GM18520 (cell line): ENCODE measurements at regions not wholly inside any gene's neighbourhood (a gene's known extent, or its start where the extent isn't known, plus 50 kb on each side); places are given as distances from the start of the nearest gene placed in this dataset.
A peak's percentile ranks its signal among the peaks of the same experiment; 100 is the strongest.
"Not testable (repeated sequence)": the region's sequence is repeated elsewhere in the genome, so short reads cannot be mapped to it uniquely, and the experiment has no call there.

Experiments
- ATAC-seq: cut with Tn5 transposase; IDR thresholded peaks from one replicate; pipeline ENCODE4 v1.9.1; 2021; ENCODE audit not compliant: unreplicated experiment

DNA sequence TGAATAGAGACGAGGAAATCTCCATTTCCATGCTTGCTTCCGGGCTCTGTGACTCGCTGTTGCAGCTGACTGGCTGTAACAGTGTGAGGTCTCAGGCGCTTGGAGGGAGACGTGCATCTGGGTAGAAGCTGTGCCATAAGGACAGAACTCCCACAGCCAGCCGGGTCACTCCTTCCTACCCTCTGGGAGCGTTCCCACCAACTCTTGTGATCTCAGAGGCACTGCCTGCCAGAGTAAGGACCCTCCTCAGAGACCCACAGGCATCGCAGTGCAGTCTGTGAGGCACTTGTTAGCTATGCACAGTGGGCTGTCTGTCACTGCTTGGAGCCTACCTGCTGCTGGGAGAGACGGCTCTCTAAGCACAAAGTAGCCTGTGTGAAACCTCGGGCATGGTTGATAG is 203.4 kb upstream of the SEMA6A start:
- no peak for ATAC-seq

DNA sequence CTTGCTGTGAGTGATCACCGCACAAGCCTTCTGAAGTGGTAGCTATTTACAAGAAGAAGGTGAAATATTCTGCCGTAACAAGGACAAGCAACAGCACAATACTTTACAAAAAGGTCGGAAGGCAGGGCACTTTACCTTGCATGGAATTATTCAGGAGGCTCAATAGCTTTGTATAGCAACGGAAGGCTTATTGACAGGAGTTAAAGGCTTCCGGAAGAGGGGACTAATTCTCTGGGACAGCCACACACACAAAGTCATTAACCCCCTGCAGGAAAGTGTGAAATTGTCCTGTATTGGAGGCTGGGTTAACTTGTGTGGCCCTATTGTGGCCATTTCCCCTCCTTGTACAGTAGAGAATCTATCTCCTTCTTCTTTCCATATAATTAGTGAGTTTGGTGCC is 199.3 kb upstream of the SEMA6A start:
- ATAC-seq = no peak

DNA sequence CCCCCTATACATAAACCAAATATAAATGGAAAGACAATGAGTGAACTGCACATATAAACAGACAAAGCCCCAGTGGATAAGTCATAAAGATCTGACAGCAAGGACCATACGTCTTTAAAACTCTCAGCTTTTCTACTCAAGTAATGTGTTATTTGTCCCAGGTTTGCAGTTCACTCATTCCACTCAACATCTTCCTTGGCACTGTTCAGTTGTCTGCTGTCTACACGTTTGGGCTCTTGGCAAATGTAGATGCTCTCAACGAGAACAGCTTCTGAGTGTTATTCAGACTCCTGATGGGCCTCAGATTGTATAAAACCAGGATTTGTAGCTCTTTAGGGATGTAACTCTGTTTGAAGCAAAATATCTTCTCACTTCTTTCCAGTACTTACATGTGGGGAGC is 198.2 kb upstream of the SEMA6A start:
- ATAC-seq = no peak

DNA sequence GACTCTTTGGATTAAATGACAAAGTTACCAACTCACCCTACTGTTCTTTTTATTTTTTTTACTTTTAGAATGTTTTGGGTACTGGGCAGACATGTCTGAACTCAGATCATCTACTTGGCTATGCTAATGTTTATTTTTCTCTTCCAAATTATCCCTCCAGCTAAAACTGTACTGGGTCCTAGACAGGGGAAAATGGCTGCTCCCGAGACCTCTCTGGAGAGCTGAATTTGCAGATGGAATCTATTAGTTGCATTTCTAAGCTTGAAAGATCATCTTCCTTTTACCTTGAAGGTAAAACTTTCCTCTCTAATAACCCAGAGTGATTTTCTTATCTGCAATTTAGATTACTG is 197.5 kb upstream of the SEMA6A start:
- ATAC-seq = no peak

DNA sequence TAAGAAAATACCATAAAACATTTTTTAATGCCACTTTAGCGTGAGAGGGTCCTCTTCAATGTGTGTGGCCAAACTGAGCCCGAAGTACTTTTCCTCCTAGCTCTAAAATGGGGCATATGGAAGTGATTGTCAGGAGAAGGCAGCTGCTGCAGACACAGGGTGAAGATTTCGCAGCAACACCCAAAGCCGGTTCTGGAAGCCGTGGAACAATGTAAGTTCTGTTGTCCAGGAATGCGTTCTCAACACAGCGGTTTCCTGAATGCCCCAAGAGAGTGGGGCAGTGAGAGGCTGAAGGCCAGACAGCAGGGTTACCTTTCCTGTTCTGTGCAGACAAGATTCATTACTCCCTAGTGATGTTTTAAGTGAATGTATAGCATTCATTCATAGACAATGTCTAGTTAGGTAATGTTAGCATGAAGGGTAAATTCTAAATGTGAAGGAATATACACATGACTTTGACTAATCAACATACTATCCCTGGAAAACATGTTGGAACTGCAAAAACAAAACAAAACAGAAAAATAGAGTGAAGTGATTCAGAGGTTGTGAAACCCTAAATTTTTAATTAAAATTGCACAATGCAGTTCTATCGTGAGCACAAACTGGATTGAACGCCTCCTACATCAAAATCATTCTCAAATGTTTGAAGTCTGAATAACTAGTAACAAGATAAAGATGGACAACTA is 197.0 kb upstream of the SEMA6A start:
- no peak for ATAC-seq

DNA sequence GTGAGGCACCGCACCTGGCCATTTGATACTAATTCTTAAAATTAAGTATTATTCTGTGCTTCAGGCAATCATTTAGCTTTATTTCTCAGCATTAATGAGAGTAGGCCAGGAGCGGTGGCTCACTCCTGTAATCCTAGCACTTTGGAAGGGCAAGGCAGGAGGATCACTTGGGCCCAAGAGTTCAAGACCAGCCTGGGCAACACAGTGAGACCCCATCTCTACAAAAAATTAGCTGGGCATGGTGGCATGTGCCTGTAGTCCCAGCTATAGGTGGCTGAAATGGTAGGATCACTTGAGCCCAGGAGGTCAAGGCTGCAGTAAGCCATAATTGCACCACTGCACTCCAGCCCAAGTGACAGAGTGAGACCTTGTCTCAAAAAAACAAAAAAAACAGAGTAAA is 195.3 kb upstream of the SEMA6A start:
- ATAC-seq = not testable (repeated sequence)

DNA sequence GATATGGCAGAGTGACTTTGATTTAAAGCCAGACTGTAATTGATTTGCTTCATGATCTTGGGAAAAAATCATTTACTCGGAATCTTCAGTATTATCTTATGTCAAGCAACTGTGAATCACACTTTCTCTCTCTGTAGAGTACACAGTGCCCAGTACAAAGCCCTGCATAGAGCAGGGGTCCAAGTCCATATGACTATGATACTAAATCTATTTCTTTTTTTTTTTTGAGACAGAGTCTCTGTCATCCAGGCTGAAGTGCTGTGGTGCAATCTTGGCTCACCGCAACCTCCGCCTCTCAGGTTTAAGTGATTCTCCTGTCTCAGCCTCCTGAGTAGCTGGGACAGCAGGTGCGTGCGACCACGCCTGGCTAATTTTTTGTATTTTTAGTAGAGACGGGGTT is 194.8 kb upstream of the SEMA6A start:
- no peak for ATAC-seq

DNA sequence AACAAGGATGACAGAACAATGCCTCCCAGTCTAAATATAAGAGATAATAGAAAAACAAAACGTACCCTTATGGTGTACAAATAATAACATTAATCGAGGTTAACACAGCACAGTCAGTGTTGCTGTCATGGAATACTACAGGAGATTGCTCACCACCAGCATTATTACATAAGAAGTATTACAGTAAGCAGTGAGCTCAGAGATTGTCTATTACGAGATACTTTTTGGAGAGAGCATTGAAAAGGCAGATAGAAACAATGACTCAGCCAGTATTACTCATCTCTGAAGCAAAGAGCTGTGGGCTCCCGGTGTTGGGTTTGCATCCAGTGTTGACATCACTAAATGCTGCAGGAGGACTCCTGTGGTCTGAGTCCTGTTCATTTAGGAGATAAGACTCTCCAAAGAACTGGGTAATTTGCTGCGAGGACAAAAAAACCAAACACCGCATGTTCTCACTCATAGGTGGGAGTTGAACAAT is 191.9 kb upstream of the SEMA6A start:
- peak; percentile 41 for ATAC-seq

DNA sequence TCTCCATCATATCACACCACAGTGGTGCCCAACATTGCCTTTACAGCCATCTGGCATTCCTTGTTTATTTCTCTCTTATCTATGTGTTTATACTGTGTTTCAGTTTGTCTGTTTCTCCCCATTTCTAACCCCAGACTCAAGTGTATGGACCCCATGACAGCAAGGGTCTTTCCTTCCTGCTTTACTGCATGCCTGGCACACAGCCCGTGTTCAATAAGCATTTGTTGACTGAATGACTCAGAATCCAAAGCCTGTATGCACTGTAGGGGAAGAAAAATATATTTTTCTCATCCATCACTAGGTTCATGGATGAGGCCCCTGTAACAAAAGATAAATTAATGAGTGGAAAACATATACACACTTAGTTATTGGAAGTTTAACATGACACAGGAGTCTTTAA is 190.8 kb upstream of the SEMA6A start:
- ATAC-seq = no peak

DNA sequence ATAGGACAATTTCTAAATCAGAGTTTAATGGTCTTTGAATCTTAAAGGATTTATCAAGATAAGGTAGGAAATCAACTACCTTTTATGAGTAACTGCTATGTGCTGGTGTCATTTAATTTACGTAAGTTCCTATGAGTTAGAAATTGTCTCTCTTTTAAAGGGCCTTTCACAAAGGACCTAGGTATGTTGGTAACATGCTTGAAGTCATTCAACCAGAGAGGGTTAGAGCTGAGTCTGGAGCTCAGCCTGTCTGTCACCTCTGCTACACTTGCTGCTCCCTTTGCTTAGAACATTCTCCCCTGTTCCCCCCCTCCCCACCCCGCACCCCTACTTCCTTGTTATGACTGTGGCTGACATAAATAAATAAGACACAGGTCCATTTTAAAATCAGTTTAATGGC is 190.3 kb upstream of the SEMA6A start:
- no peak for ATAC-seq

DNA sequence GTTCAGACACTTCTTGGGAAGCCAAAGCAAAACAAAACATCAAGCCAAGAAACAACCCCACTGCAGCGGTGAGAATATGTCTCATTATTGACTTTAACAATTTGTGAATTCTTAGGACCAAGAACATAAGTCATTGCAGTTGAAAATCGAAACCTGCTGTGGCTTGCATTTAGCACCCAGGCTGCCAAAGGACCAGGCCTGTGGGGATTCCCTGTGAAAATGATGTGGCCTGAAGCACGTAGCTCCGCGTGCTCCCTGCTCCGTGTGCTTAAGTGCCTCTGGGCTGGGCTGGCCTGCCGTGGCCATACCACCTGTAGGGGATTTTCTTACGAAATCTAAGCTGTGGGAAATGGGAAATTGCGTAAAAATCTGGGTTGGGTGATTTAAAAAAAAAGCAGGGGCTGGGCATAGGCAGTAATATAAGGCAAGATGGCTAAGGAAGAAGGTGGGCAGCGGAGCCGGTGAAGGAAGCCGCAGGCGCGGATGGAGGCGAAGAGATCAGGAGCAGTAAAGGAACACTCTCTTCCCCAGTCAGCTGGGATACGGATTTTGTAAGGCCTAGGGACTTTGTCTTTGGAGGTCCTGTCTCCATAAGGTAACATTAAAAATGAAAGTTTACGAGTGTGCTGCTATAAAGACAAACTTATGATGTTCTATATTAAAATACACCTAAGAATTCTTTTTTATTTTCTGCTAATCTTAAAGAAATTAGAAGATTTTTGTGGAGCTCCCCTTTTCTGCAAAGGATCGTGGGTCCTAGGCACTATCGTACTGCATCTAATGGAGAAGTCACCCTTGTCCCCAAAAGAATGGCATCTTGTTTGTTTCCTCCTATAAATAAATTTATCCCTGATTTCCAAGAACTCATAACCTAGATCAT is 189.6 kb upstream of the SEMA6A start:
- ATAC-seq = peak; percentile 73

DNA sequence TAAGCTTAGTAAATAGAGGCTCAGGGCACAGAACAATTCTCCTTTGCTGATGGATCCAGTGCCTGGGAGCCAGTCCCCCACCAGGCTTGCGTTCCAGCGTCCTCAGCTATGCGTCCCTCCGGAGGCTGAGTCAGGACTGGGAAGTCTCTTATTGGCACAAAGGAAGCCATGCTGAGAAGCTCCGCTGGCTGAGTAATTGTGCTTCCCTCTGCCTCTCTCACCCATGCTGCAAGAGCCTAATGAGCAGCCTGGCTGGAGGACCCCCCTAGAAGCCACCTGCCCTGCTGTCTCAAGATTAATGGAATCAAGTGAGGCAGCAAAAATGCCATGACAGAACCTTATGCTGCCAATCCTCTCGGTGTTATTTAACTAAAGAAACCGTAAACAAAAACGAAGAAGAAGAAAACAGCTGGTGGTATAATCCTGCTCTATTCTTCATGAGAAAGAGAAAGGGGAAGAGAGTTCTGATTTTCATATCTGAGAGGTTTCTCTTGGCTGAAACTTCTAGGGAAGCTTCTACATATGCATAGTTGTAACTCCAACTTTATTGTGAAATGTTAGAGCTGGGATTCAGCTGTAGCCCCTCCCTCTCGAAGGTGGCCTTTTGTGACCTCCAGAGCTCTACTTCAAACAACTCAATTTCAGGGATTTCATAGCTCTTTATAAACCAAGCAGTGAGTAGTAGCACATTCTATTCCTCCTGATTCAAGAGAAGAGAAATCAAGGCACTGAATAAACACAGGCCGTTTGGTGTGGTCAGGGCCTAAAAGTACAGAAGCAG is 185.4 kb upstream of the SEMA6A start:
- ATAC-seq = no peak

DNA sequence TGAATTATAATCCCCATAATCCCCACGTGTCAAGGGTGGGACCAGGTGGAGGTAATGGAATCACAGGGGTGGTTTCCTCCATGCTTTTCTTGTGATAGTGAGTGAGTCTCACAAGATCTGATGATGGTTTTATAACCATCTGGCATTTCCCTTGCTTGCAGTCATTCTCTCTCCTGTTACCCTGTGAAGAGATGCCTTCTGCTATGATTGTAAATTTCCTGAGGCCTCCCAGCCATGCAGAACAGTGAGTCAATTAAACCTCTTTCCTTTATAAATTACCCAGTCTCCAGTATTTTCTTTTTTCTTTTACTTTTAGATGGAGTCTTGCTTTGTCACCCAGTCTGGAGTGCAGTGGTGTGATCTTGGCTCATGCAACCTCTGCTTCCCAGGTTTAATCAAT is 182.7 kb upstream of the SEMA6A start:
- ATAC-seq = no peak

DNA sequence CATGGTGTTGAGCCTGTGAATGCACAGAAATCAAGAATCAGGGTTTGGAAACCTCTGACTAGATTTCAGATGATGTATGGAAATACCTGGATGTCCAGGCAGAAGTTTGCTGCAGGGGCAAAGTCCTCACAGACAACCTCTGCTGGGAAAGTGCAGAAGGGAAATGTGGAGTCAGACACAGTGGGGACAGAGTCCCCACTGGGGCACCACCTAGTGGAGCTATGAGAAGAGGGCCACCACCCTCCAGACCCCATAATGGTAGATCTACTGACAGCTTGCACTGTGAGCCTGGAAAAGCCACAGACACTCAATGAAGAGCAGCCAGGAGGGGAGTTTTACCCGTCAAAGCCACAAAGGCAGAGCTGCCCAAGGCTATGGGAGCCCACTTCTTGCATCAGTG is 181.9 kb upstream of the SEMA6A start:
- ATAC-seq = no peak

DNA sequence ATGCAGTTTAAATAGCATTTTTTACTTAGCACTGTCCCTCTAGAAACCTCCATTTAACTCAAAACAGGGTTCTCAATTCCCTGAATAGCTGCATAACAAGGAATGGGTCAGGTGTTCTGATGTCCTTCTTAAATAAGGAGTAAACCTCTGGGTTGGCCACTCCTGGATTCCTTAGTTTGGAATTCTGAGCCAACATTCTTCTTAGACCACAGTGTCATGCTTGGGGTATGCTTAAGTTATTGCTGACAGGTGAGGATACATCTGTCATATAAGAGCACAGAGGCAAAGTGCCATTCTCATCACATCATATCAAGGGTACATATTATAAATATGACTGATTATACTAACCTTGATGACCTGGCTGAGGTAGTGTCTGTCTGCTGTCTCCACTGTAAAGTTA is 179.9 kb upstream of the SEMA6A start:
- no peak for ATAC-seq

DNA sequence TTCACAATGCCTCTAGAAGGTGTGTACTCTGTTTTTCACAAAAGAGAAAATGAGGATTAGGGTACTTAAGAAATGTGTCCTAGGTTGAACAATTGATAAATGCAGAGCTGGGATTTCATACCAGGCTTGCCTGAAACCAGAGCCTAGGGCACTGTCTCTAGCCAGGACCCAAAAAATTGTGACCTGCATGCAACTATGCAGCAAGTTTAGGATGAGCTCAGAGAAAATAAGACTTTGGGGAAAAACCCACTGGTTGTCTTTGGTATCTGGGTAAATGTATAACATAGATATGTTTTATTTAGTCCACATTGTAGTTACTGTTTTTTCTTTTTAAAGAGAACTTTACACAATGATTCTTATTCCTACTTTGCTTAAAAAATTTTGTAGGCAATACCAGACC is 177.1 kb upstream of the SEMA6A start:
- ATAC-seq = no peak

DNA sequence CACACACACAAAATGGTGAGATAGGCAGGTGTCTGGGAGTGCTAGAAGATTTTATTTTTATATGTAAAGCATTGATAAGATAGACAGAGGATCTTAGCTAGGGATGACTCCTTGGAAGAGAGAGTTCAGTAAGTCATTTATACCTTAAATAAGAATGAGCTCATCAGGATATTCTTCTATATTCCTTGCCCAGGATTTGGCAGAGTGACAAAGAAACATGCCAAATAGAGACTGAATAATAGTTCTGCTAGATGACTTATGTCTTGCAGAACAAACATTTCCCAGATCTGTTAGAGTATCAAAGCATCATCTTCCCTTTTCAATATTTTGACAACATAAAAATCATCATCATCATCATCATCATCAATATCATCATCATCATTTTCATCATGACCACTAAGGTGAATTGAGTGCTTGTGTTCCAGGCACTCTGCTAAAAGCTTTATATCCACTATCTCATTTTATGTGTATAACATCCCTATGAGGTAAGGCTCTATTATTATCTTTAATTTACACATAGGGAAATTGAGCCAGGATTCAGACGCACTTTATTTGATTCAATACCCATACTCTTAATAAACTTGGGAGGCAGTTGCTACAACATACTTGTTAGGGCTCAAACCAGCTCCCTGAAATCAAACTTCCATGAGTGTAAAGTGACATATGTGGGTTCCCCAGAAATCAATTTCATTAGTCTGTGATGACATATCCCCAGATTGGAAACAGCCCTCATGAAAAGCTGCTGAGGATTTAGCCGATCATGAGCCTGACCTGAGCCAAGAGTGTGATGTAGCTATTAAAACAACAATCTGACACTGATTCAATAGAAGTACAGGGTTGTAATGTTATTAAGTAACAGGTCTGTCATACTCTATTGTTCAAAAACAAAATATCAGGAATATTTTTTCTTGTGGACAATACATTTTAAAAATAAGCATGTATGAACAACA is 176.3 kb upstream of the SEMA6A start:
- ATAC-seq = no peak

DNA sequence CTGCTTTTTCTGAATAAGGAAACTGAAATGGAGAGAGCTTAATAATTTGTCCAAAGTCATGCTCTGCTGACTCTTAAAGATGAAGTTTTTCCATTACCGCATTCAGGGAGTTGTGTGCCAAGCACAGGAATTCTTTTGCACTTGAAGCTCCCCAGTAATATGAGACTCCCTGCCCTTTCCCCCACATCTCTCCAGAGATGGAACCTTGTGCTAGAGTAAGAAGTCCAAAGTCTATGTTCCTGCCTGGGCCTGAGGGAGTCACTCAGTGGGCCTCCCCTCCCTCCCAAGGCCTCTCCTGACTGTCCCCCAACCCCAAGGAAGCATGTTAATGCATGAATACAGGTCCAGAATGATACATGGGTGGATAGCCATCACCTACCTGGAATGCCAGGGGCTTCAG is 173.3 kb upstream of the SEMA6A start:
- ATAC-seq = no peak

DNA sequence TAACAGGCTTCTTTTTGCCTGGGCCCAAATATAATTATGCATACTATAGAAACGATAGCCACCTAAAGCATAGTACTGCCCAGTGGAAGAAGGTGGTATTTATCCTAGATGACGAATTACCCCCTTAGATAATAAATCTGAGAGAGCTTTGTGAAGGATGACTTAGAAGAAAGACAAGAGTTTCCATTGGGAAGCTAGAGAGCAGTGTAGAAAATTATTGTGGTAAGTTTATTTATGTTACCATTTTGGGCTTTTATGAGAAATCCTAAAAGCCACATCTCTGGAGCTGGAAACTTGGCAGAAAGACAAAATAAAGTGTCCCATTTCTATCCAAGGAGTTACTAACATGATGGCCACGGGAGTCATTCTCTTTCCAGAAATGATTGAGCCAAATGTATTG is 172.0 kb upstream of the SEMA6A start:
- no peak for ATAC-seq

DNA sequence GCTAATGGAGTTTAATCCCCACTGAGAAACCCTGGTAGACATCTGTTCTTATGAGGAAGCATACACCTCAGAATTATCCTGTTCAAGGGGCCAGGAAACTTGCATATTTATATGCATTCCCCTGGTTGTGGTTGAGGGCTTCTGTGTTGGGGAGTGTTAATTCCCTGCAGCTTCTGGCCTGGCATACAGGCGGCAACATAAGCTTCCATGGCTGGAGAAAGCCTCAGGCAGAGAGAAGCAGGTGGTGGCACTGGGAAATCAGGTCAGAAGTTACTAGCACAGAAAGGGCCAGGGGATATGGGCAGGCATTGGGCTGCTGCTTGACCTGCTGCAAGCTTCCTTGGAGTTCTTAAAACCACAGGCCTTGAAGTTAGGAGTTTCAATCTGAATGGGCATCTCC is 166.1 kb upstream of the SEMA6A start:
- no peak for ATAC-seq

DNA sequence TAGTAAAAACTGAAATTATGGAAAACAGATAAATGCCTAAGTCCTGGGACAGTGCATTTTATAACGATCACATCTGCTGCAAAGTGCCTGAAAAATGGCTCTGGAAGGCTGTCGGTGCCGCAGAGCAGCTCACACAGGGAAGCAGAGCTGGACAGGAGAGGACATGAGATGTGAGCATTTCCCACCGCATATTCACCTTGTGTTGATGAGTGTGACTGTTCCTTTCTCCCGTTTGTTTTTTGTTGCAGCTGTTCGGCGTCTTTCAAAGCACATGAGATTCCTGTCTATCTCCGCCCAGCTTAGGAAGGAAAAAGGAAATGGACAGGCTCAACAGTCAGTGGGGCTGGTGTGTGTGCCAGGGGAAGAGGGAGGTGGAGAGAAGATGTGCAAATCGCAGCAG is 164.9 kb upstream of the SEMA6A start:
- ATAC-seq = no peak
